ENCODE measurements at regions not wholly inside any gene's neighbourhood (a gene's known extent, or its start where the extent isn't known, plus 50 kb on each side); places are given as distances from the start of the nearest gene placed in this dataset.

DNA sequence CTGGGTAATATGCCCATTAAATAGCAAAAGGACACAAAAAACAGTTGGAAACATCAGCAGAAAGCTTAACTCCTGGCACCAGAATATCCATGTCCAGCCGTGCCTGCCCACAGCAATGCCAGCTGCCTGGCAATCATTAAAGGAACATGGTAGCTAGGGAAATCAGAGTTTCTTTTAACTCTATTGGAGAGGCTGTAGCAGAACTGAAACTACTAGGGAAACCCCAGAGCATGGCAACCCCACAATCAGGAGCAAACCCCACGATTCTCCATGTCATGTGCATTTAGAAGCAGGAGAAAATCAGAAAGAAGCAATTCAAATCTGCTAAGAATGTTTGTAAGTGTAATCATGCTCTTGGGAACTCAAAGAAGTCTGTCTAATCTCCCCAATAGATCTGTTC, 409.0 kb upstream of the SMIM21 start:
- TF ChIP-seq, protein P1, sequence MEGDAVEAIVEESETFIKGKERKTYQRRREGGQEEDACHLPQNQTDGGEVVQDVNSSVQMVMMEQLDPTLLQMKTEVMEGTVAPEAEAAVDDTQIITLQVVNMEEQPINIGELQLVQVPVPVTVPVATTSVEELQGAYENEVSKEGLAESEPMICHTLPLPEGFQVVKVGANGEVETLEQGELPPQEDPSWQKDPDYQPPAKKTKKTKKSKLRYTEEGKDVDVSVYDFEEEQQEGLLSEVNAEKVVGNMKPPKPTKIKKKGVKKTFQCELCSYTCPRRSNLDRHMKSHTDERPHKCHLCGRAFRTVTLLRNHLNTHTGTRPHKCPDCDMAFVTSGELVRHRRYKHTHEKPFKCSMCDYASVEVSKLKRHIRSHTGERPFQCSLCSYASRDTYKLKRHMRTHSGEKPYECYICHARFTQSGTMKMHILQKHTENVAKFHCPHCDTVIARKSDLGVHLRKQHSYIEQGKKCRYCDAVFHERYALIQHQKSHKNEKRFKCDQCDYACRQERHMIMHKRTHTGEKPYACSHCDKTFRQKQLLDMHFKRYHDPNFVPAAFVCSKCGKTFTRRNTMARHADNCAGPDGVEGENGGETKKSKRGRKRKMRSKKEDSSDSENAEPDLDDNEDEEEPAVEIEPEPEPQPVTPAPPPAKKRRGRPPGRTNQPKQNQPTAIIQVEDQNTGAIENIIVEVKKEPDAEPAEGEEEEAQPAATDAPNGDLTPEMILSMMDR (IDR thresholded peaks at IDR 0.05) = no peak
- H3K4me3 ChIP-seq = no peak overlapping the region
- intact Hi-C loops (cut with DNase I) = no loop called here
- no peak overlapping the region for H3K27ac ChIP-seq
- H3K27me3 ChIP-seq = no peaks in the 10 kb centered on the region
- no peaks in the 10 kb centered on the region for H3K36me3 ChIP-seq
- H3K4me1 ChIP-seq = no peaks in the 10 kb centered on the region
- no peak for DNase-seq
- ATAC-seq = no peak
- H3K9me3 ChIP-seq = no peaks in the 10 kb centered on the region

GRCh38 chr18:75831960-75832359, 404.5 kb upstream of the SMIM21 start:
- Histone ChIP-seq H3K4me3 (no peak overlapping the region), H3K27me3 (no peaks in the 10 kb centered on the region), H3K9me3 (no peaks in the 10 kb centered on the region), H3K27ac (no peak overlapping the region), H3K36me3 (no peaks in the 10 kb centered on the region), H3K4me1 (no peaks in the 10 kb centered on the region)
- TF ChIP-seq, protein P1 (IDR thresholded peaks at IDR 0.05) = no peak
- DNase-seq (no peak), ATAC-seq (no peak)
- intact Hi-C loops (cut with DNase I) = no loop called here

- Histone ChIP-seq H3K9me3 (no peaks in the 10 kb centered on the region), H3K4me1 (no peaks in the 10 kb centered on the region), H3K36me3 (no peaks in the 10 kb centered on the region), H3K27me3 (no peaks in the 10 kb centered on the region), H3K27ac (no peak overlapping the region), H3K4me3 (no peak overlapping the region)
- TF ChIP-seq, protein P1 (IDR thresholded peaks at IDR 0.05) = no peak
- DNase-seq (no peak), ATAC-seq (no peak)
- intact Hi-C loops (cut with DNase I) = no loop called here
Observed at GRCh38 chr18:75830828-75831227, 403.3 kb upstream of the SMIM21 start.

DNA sequence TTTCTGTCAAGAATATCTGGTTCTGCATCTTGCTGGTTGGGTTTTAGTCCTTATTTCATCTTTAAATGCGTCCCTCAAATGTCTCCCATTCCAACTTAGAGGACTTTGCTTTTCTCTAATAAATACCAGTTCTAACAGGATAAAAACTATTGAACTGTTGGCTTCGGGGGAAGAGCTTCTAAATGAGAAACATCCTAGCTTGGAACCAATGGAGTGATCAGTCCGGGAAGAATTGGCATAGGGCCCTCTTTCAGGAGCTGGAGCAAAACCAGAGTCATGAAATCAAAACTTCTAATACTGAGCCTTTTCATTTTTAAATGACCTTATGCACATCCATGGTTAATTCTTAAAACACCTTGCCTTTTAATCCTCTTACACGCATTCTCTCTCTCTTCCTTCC, 401.6 kb upstream of the SMIM21 start:
- H3K9me3 ChIP-seq = no peaks in the 10 kb centered on the region
- H3K36me3 ChIP-seq = no peaks in the 10 kb centered on the region
- no peak for ATAC-seq
- no peak for DNase-seq
- no peaks in the 10 kb centered on the region for H3K4me1 ChIP-seq
- no peaks in the 10 kb centered on the region for H3K27me3 ChIP-seq
- no peak overlapping the region for H3K4me3 ChIP-seq
- no peak overlapping the region for H3K27ac ChIP-seq
- TF ChIP-seq, protein P1 (IDR thresholded peaks at IDR 0.05) = no peak
- intact Hi-C loops (cut with DNase I) = no loop called here

- Histone ChIP-seq H3K4me1 (no peaks in the 10 kb centered on the region), H3K4me3 (no peak overlapping the region), H3K27me3 (no peaks in the 10 kb centered on the region), H3K36me3 (no peaks in the 10 kb centered on the region), H3K9me3 (no peaks in the 10 kb centered on the region), H3K27ac (no peak overlapping the region)
- intact Hi-C loops (cut with DNase I) = no loop called here
- ATAC-seq (no peak), DNase-seq (no peak)
- TF ChIP-seq, protein P1 (IDR thresholded peaks at IDR 0.05) = no peak
Observed at GRCh38 chr18:75828379-75828778, 400.9 kb upstream of the SMIM21 start.

DNA sequence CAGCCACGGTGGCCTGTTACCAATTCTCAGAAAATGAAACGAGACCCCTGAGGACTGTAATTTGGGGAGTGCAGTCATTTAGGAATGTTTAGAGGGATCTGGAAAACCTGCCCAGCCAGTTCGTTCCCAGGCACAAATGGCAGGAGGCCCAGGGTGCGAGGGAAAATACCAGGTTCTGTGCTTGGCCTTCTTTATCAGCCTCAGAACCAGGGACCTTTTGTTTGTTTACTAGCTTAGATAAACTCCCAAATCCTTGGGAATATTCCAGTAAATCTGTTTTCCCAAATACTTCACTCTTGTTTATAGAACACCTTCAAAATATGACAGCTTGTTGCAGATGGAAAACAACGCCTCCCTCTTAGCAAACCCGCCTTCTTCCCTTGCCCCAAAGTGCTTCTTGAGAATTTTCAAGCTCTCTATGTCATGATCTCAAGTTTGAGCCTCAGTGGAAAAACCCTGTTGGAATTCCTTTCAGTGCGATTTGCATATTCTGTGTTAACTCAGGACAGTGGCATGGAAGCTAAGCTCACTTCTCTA, 400.3 kb upstream of the SMIM21 start:
- no peaks in the 10 kb centered on the region for H3K36me3 ChIP-seq
- no peak overlapping the region for H3K4me3 ChIP-seq
- H3K27ac ChIP-seq = no peak overlapping the region
- H3K4me1 ChIP-seq = no peaks in the 10 kb centered on the region
- ATAC-seq (peak; percentile 71), DNase-seq (no peak)
- H3K27me3 ChIP-seq = no peaks in the 10 kb centered on the region
- no peaks in the 10 kb centered on the region for H3K9me3 ChIP-seq
- TF ChIP-seq, protein P1 (IDR thresholded peaks at IDR 0.05) = no peak
- intact Hi-C loops (cut with DNase I) = no loop called here
